Kidney epithelial cell (primary cell): ENCODE measurements at regions not wholly inside any gene's neighbourhood (a gene's known extent, or its start where the extent isn't known, plus 50 kb on each side); places are given as distances from the start of the nearest gene placed in this dataset.
"Not testable (repeated sequence)": the region's sequence is repeated elsewhere in the genome, so short reads cannot be mapped to it uniquely, and the experiment has no call there.

Source experiments
- DNase-seq: peaks from one replicate; pipeline ENCODE4 v3.0.0-alpha.2; 2010; ENCODE audit warnings: low read depth
- H3K27me3 ChIP-seq: 2 replicates; pipeline ENCODE4 v1.6.0; 2011; ENCODE audit warnings: low read length; ENCODE audit not compliant: control insufficient read depth, insufficient read depth
- H3K36me3 ChIP-seq: 2 replicates; pipeline ENCODE4 v1.5.1; 2011; ENCODE audit warnings: low read length; ENCODE audit not compliant: control insufficient read depth, insufficient read depth
- H3K4me3 ChIP-seq: 2 replicates; pipeline ENCODE4 v1.5.1; 2011; ENCODE audit warnings: low read depth, mild to moderate bottlenecking, control low read depth, low read length
- CTCF ChIP-seq: IDR thresholded peaks from 2 replicates; pipeline ENCODE4 v1.5.1; 2011; ENCODE audit warnings: mild to moderate bottlenecking, moderate library complexity, low read length, control low read depth, inconsistent platforms; ENCODE audit not compliant: insufficient read depth, poor library complexity, severe bottlenecking

DNA sequence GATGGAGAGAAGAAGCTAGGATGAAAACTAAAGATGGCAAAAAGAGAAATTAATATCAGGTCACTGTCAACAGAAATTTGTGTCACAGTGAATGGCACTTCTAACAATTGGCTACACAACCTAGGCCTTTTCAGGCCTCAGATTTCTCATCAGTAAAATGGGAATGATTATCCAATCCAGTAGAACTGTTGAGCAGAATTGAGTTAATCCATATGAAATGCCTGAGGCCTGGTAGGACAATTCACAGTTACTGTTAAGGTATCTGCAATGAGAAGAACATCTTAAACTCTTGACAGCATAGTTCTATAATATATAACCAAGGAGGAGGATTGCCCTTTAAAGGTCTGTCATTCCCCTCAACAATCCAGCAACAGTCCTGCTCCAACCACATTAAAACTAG, 217.9 kb upstream of the ZNF217 start:
- no peaks in the 10 kb centered on the region for H3K27me3 ChIP-seq
- TF ChIP-seq CTCF: no peak
- no peaks in the 10 kb centered on the region for H3K36me3 ChIP-seq
- DNase-seq: no peak
- H3K4me3 ChIP-seq: no peak overlapping the region

GRCh38 chr20:53810661-53811355, 217.2 kb upstream of the ZNF217 start:
- no peaks in the 10 kb centered on the region for H3K27me3 ChIP-seq
- no peaks in the 10 kb centered on the region for H3K36me3 ChIP-seq
- DNase-seq: no peak
- no peak overlapping the region for H3K4me3 ChIP-seq
- no peak for TF ChIP-seq CTCF

- TF ChIP-seq CTCF: no peak
- no peak for DNase-seq
- Histone ChIP-seq H3K27me3 (no peaks in the 10 kb centered on the region), H3K36me3 (no peaks in the 10 kb centered on the region), H3K4me3 (no peak overlapping the region)
Measured at GRCh38 chr20:53809728-53810365, 216.2 kb upstream of the ZNF217 start.

GRCh38 chr20:53809217-53809616, 215.6 kb upstream of the ZNF217 start:
- Histone ChIP-seq H3K36me3 (no peaks in the 10 kb centered on the region), H3K27me3 (no peaks in the 10 kb centered on the region), H3K4me3 (no peak overlapping the region)
- TF ChIP-seq CTCF: no peak
- DNase-seq: no peak

- no peak for TF ChIP-seq CTCF
- no peak for DNase-seq
- Histone ChIP-seq H3K27me3 (no peaks in the 10 kb centered on the region), H3K4me3 (no peak overlapping the region), H3K36me3 (no peaks in the 10 kb centered on the region)
Measured at GRCh38 chr20:53808733-53809132, 215.1 kb upstream of the ZNF217 start.

- H3K27me3 ChIP-seq, DNase-seq, H3K4me3 ChIP-seq, H3K36me3 ChIP-seq: not testable (repeated sequence)
Measured at GRCh38 chr20:53808302-53808701, 214.7 kb upstream of the ZNF217 start.
